MV-4-11 (cell line): ENCODE measurements at regions not wholly inside any gene's neighbourhood (a gene's known extent, or its start where the extent isn't known, plus 50 kb on each side); places are given as distances from the start of the nearest gene placed in this dataset.

Experiments used
- DNase-seq: peaks from one replicate; lab custom pipeline; 2025; lab: John Stamatoyannopoulos, UW

GRCh38 chr4:33334416-33334815 lies 2614.2 kb downstream of the PCDH7 start:
- no peak for DNase-seq

GRCh38 chr4:33339762-33340161 lies 2619.6 kb downstream of the PCDH7 start:
- DNase-seq, result no peak

GRCh38 chr4:33340168-33340567 lies 2620.0 kb downstream of the PCDH7 start:
- DNase-seq, result no peak

- DNase-seq, result no peak
Measured at GRCh38 chr4:33349376-33349775, 2629.2 kb downstream of the PCDH7 start.

GRCh38 chr4:33357121-33357520 lies 2637.0 kb downstream of the PCDH7 start:
- no peak for DNase-seq

- no peak for DNase-seq
Measured at GRCh38 chr4:33369446-33369845, 2649.3 kb downstream of the PCDH7 start.

GRCh38 chr4:33381816-33382215 lies 2661.6 kb downstream of the PCDH7 start:
- DNase-seq, result no peak

- DNase-seq, result no peak
Measured at GRCh38 chr4:33386764-33387163, 2666.6 kb downstream of the PCDH7 start.

GRCh38 chr4:33390976-33391375 lies 2670.8 kb downstream of the PCDH7 start:
- DNase-seq, result no peak

- no peak for DNase-seq
Measured at GRCh38 chr4:33395731-33396485, 2675.7 kb downstream of the PCDH7 start.

- DNase-seq, result no peak
Measured at GRCh38 chr4:33400504-33400903, 2680.3 kb downstream of the PCDH7 start.

- no peak for DNase-seq
Measured at GRCh38 chr4:33407496-33407895, 2687.3 kb downstream of the PCDH7 start.

- peak; percentile 97 for DNase-seq
Measured at GRCh38 chr4:33411182-33411581, 2691.0 kb downstream of the PCDH7 start.

- no peak for DNase-seq
Measured at GRCh38 chr4:33421887-33422286, 2701.7 kb downstream of the PCDH7 start.

GRCh38 chr4:33422656-33423055 lies 2702.5 kb downstream of the PCDH7 start:
- no peak for DNase-seq

- DNase-seq, result no peak
Measured at GRCh38 chr4:33425936-33426335, 2705.8 kb downstream of the PCDH7 start.

GRCh38 chr4:33427676-33428075 lies 2707.5 kb downstream of the PCDH7 start:
- DNase-seq, result no peak

GRCh38 chr4:33429971-33430370 lies 2709.8 kb downstream of the PCDH7 start:
- DNase-seq, result no peak

- DNase-seq, result no peak
Measured at GRCh38 chr4:33437406-33437805, 2717.2 kb downstream of the PCDH7 start.

GRCh38 chr4:33446953-33447352 lies 2726.8 kb downstream of the PCDH7 start:
- no peak for DNase-seq

GRCh38 chr4:33448948-33449347 lies 2728.8 kb downstream of the PCDH7 start:
- DNase-seq, result no peak

- no peak for DNase-seq
Measured at GRCh38 chr4:33453436-33453835, 2733.3 kb downstream of the PCDH7 start.

GRCh38 chr4:33453916-33454315 lies 2733.7 kb downstream of the PCDH7 start:
- no peak for DNase-seq

GRCh38 chr4:33465565-33465964 lies 2745.4 kb downstream of the PCDH7 start:
- no peak for DNase-seq
